Breast epithelium (tissue), 4 donors: ENCODE measurements at regions not wholly inside any gene's neighbourhood (a gene's known extent, or its start where the extent isn't known, plus 50 kb on each side); places are given as distances from the start of the nearest gene placed in this dataset.

Source experiments
- DNase-seq, 2 donors: peaks; one replicate each; pipeline ENCODE4 v3.0.0-alpha.2; 2019; ENCODE audit warnings: low spot score in 2 of 2
- H3K27ac ChIP-seq, 2 donors: fragments of 200-600 bp; sonication (generic) in 1 of 2; one replicate each; pipeline ENCODE4 v1.5.1; 2016 to 2019; ENCODE audit warnings: mild to moderate bottlenecking in 1 of 2
- H3K27me3 ChIP-seq, 2 donors: fragments of 200-600 bp; sonication (generic) in 1 of 2; one replicate each; pipeline versions ENCODE4 v1.5.1 to v1.6.0; 2017 to 2019; ENCODE audit warnings: control low read depth in 1 of 2, mild to moderate bottlenecking in 1 of 2
- H3K36me3 ChIP-seq: fragments of 200-600 bp; one replicate; pipeline ENCODE4 v1.5.1; 2019
- H3K4me1 ChIP-seq, 2 donors: fragments of 200-600 bp; sonication (generic); one replicate each; pipeline ENCODE4 v1.5.1; 2016 to 2019; ENCODE audit warnings: control low read depth in 1 of 2
- H3K4me3 ChIP-seq, 3 donors: fragments of 200-600 bp; sonication (generic); 1 replicate in 2 of 3; 2 replicates in 1 of 3; pipeline ENCODE4 v1.5.1; 2016 to 2019; ENCODE audit warnings: mild to moderate bottlenecking in 3 of 3, moderate library complexity in 2 of 3
- H3K9me3 ChIP-seq, 2 donors: fragments of 200-600 bp; sonication (generic) in 1 of 2; one replicate each; pipeline ENCODE4 v1.5.1; 2016 to 2019; ENCODE audit warnings: control low read depth in 1 of 2
- POLR2A ChIP-seq: fragments of 450-650 bp; IDR thresholded peaks from one replicate; pipeline ENCODE4 v1.6.1; 2016; ENCODE audit warnings: antibody characterized with exemption, mild to moderate bottlenecking, moderate library complexity
- POLR2AphosphoS5 ChIP-seq, 3 donors: sonication (generic); formaldehyde crosslinking; IDR thresholded peaks; one replicate each; pipeline ENCODE4 v1.6.1; 2017; ENCODE audit warnings: antibody characterized with exemption in 3 of 3
- intact Hi-C: fragments of 100-400 bp; cut with DNase I; formaldehyde crosslinking; loops from one replicate; pipeline ENCODE4 v1.15.1; 2023; ENCODE audit warnings: low total_unique reads
- TF ChIP-seq, protein P1 (sequence below), 3 donors: fragments of 450-650 bp; IDR thresholded peaks; one replicate each; pipeline ENCODE4 v1.5.1; 2016 to 2017; ENCODE audit warnings: antibody characterized with exemption in 3 of 3, mild to moderate bottlenecking in 3 of 3, moderate library complexity in 3 of 3

GRCh38 chr11:38425578-38425977 is 1827.5 kb upstream of the RAG2 start:
- Histone ChIP-seq H3K27me3 (no peaks in the 10 kb centered on the region), H3K4me1 (no peaks in the 10 kb centered on the region), H3K36me3 (no peaks in the 10 kb centered on the region), H3K4me3 (no peak overlapping the region), H3K27ac (no peak overlapping the region), H3K9me3 (no peaks in the 10 kb centered on the region)
- TF ChIP-seq, protein P1, sequence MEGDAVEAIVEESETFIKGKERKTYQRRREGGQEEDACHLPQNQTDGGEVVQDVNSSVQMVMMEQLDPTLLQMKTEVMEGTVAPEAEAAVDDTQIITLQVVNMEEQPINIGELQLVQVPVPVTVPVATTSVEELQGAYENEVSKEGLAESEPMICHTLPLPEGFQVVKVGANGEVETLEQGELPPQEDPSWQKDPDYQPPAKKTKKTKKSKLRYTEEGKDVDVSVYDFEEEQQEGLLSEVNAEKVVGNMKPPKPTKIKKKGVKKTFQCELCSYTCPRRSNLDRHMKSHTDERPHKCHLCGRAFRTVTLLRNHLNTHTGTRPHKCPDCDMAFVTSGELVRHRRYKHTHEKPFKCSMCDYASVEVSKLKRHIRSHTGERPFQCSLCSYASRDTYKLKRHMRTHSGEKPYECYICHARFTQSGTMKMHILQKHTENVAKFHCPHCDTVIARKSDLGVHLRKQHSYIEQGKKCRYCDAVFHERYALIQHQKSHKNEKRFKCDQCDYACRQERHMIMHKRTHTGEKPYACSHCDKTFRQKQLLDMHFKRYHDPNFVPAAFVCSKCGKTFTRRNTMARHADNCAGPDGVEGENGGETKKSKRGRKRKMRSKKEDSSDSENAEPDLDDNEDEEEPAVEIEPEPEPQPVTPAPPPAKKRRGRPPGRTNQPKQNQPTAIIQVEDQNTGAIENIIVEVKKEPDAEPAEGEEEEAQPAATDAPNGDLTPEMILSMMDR (IDR thresholded peaks at IDR 0.05): no peak
- TF ChIP-seq POLR2A: no peak
- DNase-seq: no peak
- intact Hi-C loops: no loop called here

GRCh38 chr11:38423042-38423441 is 1825.0 kb upstream of the RAG2 start:
- Histone ChIP-seq H3K36me3 (no peaks in the 10 kb centered on the region), H3K9me3 (no peaks in the 10 kb centered on the region), H3K4me1 (no peaks in the 10 kb centered on the region), H3K27ac (no peak overlapping the region), H3K4me3 (no peak overlapping the region), H3K27me3 (no peaks in the 10 kb centered on the region)
- TF ChIP-seq, protein P1 (IDR thresholded peaks at IDR 0.05): no peak
- TF ChIP-seq POLR2A (no peak), POLR2AphosphoS5 (IDR thresholded peaks at IDR 0.05) (no peak)
- intact Hi-C loops: no loop called here
- DNase-seq: no peak

DNA sequence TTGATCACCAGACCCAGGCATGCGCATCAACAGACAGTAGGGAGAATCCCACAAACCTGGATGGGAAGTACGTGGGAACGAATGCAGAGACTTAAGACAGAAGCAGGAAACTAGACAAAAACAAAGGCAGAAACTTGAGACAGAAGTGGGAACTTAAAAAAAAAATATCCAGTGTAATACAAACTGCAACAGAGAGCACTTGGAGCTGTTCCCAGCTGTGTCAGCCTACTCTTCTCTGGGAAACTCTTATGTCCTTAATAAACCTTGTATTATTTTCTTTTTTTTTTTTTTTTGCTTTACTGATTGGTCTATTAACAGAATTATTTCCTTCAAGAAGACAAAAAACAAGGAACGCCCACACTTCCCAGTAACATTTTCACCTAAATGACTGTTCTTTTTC is 1818.1 kb upstream of the RAG2 start:
- H3K4me3 ChIP-seq: no peak overlapping the region
- H3K27ac ChIP-seq: no peak overlapping the region
- no peaks in the 10 kb centered on the region for H3K4me1 ChIP-seq
- DNase-seq: no peak
- TF ChIP-seq, protein P1 (IDR thresholded peaks at IDR 0.05): no peak
- TF ChIP-seq POLR2AphosphoS5 (IDR thresholded peaks at IDR 0.05) (no peak), POLR2A (no peak)
- no peaks in the 10 kb centered on the region for H3K27me3 ChIP-seq
- intact Hi-C loops: no loop called here
- no peaks in the 10 kb centered on the region for H3K36me3 ChIP-seq
- no peaks in the 10 kb centered on the region for H3K9me3 ChIP-seq

DNA sequence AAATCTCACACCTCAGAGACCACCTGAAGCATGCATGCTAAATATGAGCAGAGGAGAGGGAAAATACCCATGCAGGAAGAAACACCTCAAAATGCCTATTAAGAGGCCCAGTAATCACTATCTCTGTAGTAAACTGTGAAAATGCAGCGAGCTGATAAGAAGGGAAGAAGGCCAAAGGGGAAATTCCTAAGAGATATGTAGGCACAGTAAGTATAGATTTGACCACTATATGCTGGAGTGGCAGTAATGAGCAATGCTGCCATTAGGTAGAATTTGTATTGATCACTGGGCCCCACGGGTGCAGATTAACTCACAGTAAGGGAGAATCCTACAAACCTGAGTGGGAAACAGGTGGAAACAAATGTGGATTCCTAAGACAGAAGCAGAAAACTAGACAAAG is 1813.1 kb upstream of the RAG2 start:
- Histone ChIP-seq H3K36me3 (no peaks in the 10 kb centered on the region), H3K9me3 (no peaks in the 10 kb centered on the region), H3K27me3 (no peaks in the 10 kb centered on the region), H3K4me3 (no peak overlapping the region), H3K4me1 (no peaks in the 10 kb centered on the region), H3K27ac (no peak overlapping the region)
- no peak for TF ChIP-seq POLR2A
- intact Hi-C loops: no loop called here
- no peak for DNase-seq

GRCh38 chr11:38402063-38402462 is 1804.0 kb upstream of the RAG2 start:
- no peaks in the 10 kb centered on the region for H3K4me1 ChIP-seq
- intact Hi-C loops: no loop called here
- no peak overlapping the region for H3K4me3 ChIP-seq
- H3K27ac ChIP-seq: no peak overlapping the region
- TF ChIP-seq, protein P1 (IDR thresholded peaks at IDR 0.05): no peak
- H3K9me3 ChIP-seq: peaks cover 0 to 6% of the 10 kb centered on the region in 2 donors
- DNase-seq: no peak
- H3K36me3 ChIP-seq: no peaks in the 10 kb centered on the region
- H3K27me3 ChIP-seq: no peaks in the 10 kb centered on the region

- H3K27me3 ChIP-seq: no peaks in the 10 kb centered on the region
- DNase-seq: no peak
- H3K36me3 ChIP-seq: no peaks in the 10 kb centered on the region
- H3K4me1 ChIP-seq: no peaks in the 10 kb centered on the region
- no peak overlapping the region for H3K4me3 ChIP-seq
- intact Hi-C loops: no loop called here
- no peak overlapping the region for H3K27ac ChIP-seq
- TF ChIP-seq POLR2A (no peak), POLR2AphosphoS5 (IDR thresholded peaks at IDR 0.05) (no peak)
- TF ChIP-seq, protein P1 (IDR thresholded peaks at IDR 0.05): no peak
- H3K9me3 ChIP-seq: no peaks in the 10 kb centered on the region
These were observed 1794.1 kb upstream of the RAG2 start for GRCh38 chr11:38392176-38392575.
